ENCODE measurements at regions not wholly inside any gene's neighbourhood (a gene's known extent, or its start where the extent isn't known, plus 50 kb on each side); places are given as distances from the start of the nearest gene placed in this dataset.

DNA sequence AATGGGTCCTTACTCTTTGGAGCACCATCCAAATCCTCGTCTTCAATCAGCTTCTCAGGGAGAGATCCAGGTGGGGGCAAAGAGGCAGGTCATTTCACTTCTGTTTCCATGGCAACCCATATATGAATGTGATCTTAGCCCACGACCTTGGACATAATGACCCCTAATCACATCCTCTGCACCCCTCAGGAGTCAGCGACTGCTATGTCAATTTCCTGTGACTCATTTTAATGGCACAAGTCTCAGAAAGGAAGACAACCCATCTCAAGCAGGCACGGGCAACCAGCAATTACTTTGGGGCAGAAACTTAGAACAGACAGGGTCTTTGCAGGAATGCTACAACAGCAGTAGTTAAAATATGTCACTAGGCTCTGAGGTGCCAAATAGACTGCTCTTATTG, 591.2 kb downstream of the TLR4 start:
- Histone ChIP-seq H3K27me3 (ENCODE audit: insufficient read depth, low read depth) (no peaks in the 10 kb centered on the region), H3F3A (ENCODE audit: insufficient read depth, low read depth) (no peaks in the 10 kb centered on the region), H3K4me2 (no peak overlapping the region), H3K36me3 (ENCODE audit: low read depth) (no peaks in the 10 kb centered on the region), H3K27ac (no peak overlapping the region), H3K9me2 (ENCODE audit: insufficient read depth) (no peaks in the 10 kb centered on the region), H3K4me1 (replicated peaks; ENCODE audit: insufficient read depth) (no peaks in the 10 kb centered on the region), H2AFZ (no peak overlapping the region), H3K4me3 (no peak overlapping the region), H3K79me2 (ENCODE audit: low read depth) (no peaks in the 10 kb centered on the region), H4K20me1 (ENCODE audit: insufficient read depth) (no peaks in the 10 kb centered on the region), H3K9me3 (ENCODE audit: insufficient read depth, low read depth) (no peaks in the 10 kb centered on the region; the same call in 1 of the 2 replicates)
- no TSS peak for BruUV-seq (replicated peaks)
- DNase-seq: no peak
- intact Hi-C loops (cut with micrococcal nuclease; ENCODE audit: unreplicated experiment): no loop called here
- no peak for TF ChIP-seq EZH2 (IDR thresholded peaks at IDR 0.05; ENCODE audit: low read depth)
- TF ChIP-seq, protein P1, sequence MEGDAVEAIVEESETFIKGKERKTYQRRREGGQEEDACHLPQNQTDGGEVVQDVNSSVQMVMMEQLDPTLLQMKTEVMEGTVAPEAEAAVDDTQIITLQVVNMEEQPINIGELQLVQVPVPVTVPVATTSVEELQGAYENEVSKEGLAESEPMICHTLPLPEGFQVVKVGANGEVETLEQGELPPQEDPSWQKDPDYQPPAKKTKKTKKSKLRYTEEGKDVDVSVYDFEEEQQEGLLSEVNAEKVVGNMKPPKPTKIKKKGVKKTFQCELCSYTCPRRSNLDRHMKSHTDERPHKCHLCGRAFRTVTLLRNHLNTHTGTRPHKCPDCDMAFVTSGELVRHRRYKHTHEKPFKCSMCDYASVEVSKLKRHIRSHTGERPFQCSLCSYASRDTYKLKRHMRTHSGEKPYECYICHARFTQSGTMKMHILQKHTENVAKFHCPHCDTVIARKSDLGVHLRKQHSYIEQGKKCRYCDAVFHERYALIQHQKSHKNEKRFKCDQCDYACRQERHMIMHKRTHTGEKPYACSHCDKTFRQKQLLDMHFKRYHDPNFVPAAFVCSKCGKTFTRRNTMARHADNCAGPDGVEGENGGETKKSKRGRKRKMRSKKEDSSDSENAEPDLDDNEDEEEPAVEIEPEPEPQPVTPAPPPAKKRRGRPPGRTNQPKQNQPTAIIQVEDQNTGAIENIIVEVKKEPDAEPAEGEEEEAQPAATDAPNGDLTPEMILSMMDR (conservative IDR thresholded peaks at IDR 0.05): no peak
- CTCF ChIA-PET: no interaction called here
- POLR2A ChIA-PET (ENCODE audit: unreplicated experiment): no interaction called here

DNA sequence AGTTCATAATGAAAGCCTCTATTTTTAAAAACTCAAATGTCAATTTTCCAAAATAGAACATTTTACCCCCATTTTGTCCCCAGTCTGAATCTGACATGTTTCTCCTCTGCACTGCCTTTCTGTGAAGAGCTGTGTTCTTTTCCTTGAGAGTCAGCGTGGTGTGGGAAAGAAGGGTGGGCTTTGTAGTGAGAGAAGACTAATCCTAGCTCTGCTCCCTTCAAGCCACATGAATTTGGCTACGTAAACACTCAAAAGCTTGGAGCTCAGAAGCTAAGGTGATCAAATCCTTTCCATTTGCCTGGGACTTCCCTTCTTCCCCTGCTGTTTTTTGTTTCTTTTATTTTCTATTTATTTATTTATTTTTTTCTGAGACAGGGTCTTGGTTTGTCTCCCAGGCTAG, 598.5 kb downstream of the TLR4 start:
- H2AFZ ChIP-seq: no peak overlapping the region
- no TSS peak for BruUV-seq (replicated peaks)
- H3K9me2 ChIP-seq (ENCODE audit: insufficient read depth): no peaks in the 10 kb centered on the region
- POLR2A ChIA-PET (ENCODE audit: unreplicated experiment): no interaction called here
- no peaks in the 10 kb centered on the region for H4K20me1 ChIP-seq (ENCODE audit: insufficient read depth)
- intact Hi-C loops (cut with micrococcal nuclease; ENCODE audit: unreplicated experiment): no loop called here
- no peak overlapping the region for H3K4me2 ChIP-seq
- DNase-seq: no peak
- H3K27me3 ChIP-seq (ENCODE audit: insufficient read depth, low read depth): no peaks in the 10 kb centered on the region
- H3K9me3 ChIP-seq (ENCODE audit: insufficient read depth, low read depth): no peaks in the 10 kb centered on the region; the same call in 1 of the 2 replicates
- no peaks in the 10 kb centered on the region for H3K79me2 ChIP-seq (ENCODE audit: low read depth)
- H3F3A ChIP-seq (ENCODE audit: insufficient read depth, low read depth): no peaks in the 10 kb centered on the region
- no peak overlapping the region for H3K4me3 ChIP-seq
- TF ChIP-seq EZH2 (IDR thresholded peaks at IDR 0.05; ENCODE audit: low read depth): no peak
- TF ChIP-seq, protein P1 (conservative IDR thresholded peaks at IDR 0.05): no peak
- no peaks in the 10 kb centered on the region for H3K36me3 ChIP-seq (ENCODE audit: low read depth)
- H3K4me1 ChIP-seq (replicated peaks; ENCODE audit: insufficient read depth): no peaks in the 10 kb centered on the region
- H3K27ac ChIP-seq: no peak overlapping the region
- CTCF ChIA-PET: no interaction called here

DNA sequence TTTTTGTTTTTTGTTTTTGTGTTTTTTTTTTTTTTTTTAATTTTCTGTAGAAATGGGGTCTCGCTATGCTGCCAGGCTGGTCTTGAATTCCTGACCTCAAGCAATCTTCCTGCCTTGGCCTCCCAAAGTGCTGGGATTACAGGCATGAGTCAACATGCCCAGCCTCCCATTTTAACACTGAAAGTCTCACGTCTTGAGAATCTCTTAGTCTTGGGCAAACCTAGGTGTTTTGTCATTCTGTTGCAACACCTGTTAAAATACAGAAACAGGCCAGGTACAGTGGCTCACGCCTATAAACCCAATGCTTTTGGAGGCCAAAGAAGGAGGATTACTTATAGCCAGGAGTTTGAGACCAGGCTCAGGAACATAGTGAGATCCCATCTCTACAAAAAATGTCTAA, 599.0 kb downstream of the TLR4 start:
- Histone ChIP-seq H3K27ac (no peak overlapping the region), H3K36me3 (ENCODE audit: low read depth) (no peaks in the 10 kb centered on the region), H2AFZ (no peak overlapping the region), H3K27me3 (ENCODE audit: insufficient read depth, low read depth) (no peaks in the 10 kb centered on the region), H3K4me2 (no peak overlapping the region), H3F3A (ENCODE audit: insufficient read depth, low read depth) (no peaks in the 10 kb centered on the region), H3K79me2 (ENCODE audit: low read depth) (no peaks in the 10 kb centered on the region), H3K9me3 (ENCODE audit: insufficient read depth, low read depth) (no peaks in the 10 kb centered on the region; the same call in 1 of the 2 replicates), H3K4me3 (no peak overlapping the region), H3K9me2 (ENCODE audit: insufficient read depth) (no peaks in the 10 kb centered on the region), H4K20me1 (ENCODE audit: insufficient read depth) (no peaks in the 10 kb centered on the region), H3K4me1 (replicated peaks; ENCODE audit: insufficient read depth) (no peaks in the 10 kb centered on the region)
- TF ChIP-seq, protein P1 (conservative IDR thresholded peaks at IDR 0.05): no peak
- TF ChIP-seq EZH2 (IDR thresholded peaks at IDR 0.05; ENCODE audit: low read depth): no peak
- BruUV-seq (replicated peaks): no TSS peak
- DNase-seq: no peak
- intact Hi-C loops (cut with micrococcal nuclease; ENCODE audit: unreplicated experiment): no loop called here
- POLR2A ChIA-PET (ENCODE audit: unreplicated experiment): no interaction called here
- CTCF ChIA-PET: no interaction called here
